GDM1 (cell line): ENCODE measurements at regions not wholly inside any gene's neighbourhood (a gene's known extent, or its start where the extent isn't known, plus 50 kb on each side); places are given as distances from the start of the nearest gene placed in this dataset.
"Not testable (repeated sequence)": the region's sequence is repeated elsewhere in the genome, so short reads cannot be mapped to it uniquely, and the experiment has no call there.

Experiments
- DNase-seq: peaks from one replicate; lab custom pipeline; 2025; lab: John Stamatoyannopoulos, UW

DNA sequence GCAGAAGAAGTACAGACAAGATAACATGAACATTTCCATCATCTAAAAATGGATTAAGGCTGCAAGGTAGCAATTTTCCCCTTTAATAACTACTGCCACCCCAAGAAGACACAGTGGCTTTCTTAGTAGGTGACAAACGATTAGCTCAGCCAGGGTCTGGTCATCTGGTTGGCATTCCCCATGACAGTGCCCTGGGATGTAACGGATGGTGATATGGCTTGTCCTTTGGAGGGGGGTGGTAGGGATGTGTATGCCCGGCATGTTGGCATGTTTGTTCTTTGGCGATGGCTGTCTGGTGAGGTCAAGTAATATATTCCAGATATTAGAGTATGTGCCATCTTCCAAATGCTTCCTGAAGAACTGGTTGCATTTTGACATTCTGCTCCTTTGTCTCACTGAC lies 135.6 kb upstream of the ZNF536 start:
- DNase-seq = no peak

DNA sequence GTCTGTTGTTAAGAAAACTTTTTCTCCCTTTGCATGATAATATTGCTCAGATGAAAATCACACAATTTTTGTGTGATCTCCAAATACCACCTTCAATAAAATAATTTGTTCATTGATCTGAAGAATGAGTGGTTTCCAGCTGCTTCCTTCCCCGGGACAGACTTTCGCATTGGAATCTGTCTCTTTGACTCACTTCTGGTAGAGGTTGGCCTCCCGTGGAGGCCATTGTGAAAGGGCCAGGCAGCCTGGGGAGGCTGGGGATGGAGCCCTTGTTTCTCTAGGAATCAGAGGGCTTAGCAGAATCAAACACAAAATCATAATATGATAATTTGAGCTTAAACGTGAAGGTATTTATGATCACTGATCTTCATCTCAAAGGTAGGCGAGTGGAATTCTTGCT lies 135.0 kb upstream of the ZNF536 start:
- DNase-seq = no peak

DNA sequence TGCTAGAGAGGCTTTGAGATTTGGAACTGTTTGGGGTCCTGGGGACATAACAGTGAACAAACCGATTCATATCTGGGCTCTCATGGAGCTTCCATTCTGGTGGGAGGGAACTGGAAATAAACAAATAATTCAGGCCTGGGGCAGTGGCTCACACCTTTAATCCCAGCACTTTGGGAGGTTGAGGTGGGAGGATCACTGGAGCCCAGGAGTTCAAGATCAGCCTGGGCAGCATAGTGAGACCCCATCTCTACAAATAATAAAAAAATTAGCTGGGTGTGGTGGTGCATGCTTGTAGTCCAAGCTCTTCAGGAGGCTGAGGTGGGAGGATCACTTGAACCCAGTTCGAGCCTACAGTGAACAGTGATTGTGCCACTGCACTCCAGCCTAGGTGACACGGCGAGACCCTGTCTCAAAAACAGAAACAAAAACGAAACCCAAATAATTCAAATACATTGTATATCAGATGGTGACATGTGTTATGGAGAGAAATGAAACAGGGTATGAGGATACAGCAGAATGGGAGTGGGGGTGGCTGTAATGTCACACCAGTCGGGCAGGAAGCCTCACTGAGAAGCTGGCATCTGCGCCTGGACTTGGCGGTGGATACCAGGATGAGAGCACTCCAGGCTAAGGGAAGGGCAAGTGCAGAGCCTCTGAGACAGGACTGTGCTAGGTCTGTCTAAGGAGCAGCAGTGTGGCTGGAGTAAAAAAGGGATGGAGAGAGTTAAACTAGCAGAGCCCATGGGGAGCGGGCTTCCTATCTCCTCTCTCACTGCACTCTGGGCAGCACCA lies 131.1 kb upstream of the ZNF536 start:
- no peak for DNase-seq

DNA sequence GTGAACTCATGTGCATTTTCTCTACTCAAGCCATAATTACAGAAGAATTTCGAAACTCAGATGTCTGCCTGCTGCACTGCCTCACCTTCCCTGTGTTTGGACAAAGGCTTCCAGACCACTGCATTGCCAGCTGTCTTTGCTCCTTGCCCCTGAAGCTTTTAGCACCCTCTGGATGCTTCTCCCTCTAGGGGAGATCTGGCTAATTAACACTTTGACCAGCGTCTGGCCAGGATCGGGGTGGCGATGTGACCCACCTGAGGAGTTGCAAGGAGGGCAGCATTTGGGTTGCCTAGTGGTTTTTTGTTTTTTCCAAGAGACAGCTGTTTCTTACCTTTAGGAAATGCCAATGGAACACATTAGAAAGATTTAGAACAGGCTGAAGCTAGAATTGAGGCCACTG lies 127.7 kb upstream of the ZNF536 start:
- DNase-seq = no peak

DNA sequence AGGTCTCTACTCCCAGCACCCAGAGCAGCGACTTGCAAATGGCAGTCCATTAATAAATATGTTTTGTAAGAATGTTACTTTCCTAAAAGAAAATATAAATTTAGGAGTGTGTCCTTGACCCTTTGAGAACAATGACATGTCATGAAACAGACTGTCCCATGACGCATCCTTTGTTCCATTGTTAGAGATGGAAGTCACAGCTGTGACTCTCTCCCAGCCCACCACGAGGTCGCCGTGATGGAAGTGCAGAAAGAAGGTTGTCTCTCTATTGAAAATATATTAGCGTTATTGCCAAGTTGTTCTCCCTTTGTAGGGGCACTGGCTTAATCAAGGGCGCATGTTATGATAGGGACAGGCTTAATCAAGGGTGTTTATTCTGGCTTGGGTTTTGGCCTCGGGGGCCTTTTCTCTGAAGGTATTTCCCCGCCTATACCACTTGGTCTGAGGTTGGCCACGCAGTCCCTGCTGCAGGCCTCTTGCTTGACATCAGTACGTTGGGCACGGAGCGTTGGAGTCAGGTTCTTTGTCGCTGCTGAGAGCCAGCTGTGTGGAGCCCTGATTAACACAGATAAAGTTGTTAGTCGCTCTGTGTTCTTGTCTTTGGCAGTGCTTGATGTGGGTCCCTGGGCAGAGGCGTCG lies 126.7 kb upstream of the ZNF536 start:
- no peak for DNase-seq

DNA sequence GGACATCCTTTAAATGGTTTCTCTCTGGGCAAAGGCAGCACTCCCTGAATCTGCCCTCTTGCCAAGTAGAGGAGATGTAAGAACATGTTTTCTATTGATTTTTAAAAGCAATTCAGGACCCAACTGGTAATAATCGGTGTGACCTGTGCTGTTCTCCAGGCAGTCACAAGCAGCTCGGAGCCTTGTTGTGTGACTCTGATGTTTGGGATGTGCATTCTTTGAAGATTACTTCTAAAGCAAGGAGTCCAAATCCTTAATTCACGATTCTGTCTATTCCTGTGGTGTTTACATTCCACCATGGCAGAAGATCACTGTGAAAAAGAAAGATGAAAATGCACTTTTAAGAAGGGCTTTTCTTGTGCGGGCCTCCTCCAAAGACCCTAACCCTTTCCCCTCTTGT lies 122.3 kb upstream of the ZNF536 start:
- no peak for DNase-seq

DNA sequence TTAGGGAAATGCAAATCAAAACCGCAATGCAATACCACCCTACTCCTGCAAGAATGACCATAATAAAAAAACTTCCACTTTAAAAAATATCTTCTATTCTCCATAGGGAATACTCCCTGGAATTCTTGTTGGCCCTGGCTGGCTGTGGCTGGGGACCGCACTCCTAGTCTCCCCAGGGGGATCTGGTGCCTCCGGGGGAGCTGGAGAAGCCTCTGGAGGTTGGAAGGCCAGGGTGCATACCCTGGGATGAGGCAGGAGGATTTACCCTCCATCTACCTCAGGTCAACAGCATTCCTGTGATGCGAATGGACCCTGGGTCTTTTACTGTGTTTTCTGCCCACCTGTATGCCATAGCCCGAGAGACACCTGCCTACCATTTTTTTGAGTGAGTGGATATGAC lies 120.0 kb upstream of the ZNF536 start:
- DNase-seq = no peak

DNA sequence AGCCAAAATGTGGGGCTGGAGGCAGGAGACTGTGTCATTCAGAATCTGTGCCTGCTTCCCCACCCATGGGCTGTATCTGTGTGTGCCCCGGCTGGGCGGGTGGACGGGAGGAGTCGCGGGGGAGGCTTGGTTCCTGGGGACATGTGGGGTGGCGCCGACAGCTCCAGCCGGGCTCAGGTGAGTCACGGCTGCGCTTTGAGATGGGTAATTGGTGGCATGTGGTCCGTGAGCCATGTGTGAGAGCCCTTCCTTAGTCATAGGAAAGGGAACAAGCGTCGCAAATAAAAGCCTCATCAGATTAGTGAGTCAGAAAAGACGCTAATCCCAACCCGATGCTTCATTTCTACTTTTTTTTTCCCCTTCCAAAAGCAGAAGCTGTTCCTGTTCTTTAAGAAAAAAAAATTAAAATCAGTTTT lies 118.6 kb upstream of the ZNF536 start:
- DNase-seq = no peak

DNA sequence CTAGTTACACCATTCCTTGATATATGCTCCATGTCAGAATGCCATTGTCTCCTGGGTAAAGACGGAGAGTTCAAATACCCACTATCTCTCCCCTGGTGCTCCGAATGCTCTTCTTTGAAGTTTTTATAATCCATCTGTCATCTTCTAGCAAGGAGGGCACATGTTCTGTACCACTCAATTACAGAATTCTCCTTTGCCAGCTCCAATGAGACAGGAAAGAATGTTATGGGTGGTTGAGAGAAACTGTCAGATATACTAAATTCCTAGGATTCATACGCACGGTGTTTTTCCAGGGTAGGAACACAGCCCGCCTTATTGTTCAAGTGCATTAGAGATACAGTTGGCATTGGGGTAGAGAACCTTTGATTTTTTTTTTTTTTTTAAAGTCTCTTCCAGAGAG lies 118.0 kb upstream of the ZNF536 start:
- DNase-seq = no peak

DNA sequence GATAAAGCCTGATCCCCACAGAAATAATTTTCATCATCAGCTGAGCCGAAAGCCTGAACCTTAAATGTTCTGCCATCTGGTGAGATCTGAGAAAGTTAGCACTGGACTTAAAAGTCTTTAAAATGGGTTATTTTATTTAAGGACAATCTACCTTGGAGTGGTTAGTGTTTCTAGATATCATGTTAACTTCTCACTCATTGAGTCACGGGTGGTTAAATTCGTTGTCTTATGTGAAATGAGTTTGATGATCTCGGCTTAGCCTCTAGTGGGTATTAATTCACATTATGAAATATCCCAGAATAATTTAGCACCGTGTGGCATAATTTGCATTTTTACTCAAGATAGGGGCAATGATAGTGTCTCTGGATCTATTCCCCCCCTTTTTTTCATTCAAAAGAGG lies 117.4 kb upstream of the ZNF536 start:
- DNase-seq = no peak

DNA sequence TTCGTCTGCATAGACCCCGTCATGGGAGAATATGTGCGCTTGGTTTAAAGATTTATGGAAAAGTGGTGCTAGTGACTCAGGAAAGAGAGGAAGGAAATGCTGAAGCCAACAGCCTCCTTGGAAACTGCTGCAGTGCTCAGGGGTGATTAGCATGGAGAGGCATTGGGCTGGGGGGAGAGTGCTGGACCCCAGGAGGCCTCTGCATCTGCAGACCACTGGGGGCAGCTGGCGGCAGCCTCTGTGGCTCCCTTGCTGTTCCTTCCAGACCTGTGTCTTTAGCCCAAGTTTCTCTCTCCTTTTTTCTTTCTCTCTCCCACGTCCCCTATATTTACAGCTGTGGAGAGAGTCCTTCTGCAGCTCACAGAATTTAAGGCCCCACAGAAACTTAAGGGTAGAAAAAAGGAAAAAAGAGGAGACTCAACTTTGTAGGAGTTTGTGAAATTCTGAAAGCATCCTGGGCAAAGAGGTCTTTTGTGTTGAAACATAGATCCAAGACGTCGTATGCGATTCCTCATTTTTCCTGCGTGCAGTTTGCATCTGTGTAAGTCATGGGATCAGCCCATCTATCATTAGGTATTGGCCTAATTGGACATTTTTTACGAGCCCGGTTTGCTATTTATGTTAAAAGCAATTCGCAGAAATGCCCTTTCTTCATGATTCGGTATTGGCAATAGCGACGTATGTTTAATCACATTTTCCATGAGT lies 116.2 kb upstream of the ZNF536 start:
- DNase-seq = no peak

DNA sequence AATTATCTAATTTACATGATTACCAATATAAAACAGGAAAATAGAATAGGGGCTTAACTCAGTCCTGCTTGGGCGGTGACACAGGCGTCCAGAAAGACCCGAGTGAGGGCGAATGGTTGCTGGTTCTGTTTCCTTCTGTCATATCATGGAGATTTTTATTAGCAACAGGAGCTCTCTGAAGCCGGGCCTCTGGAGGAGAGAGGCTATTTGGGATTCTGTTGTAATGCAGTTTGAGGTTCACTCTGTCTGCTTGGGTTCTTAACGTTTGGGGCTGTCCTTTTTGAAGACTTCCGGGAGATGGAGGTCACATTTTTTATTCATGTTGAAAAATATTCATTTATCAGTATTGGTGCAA lies 115.7 kb upstream of the ZNF536 start:
- DNase-seq = no peak

DNA sequence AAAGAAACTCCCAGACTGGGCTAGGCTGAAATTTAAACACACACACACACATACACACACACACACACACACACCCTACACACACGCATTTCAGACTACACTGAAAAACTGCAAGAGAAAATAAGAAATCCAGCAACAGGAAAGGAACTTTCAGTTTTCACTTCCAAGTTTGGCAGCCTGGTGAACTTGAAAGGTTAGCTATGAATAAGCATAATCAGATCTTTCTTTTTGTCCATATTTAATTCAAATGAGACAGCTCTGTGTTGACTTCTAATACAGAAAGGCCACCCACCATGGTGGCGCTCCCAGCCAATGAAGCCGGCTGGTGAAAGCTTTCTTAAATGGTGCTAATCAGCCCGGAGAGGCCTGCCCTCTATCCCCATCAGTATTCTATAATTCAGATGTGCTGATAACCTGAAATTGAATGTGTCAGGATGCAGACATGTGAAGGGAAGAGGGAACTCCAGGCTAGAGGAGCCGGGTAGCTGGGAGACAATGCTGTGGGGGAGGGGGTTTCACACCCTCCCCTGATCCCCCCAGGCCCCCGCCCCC lies 108.3 kb upstream of the ZNF536 start:
- DNase-seq = no peak

DNA sequence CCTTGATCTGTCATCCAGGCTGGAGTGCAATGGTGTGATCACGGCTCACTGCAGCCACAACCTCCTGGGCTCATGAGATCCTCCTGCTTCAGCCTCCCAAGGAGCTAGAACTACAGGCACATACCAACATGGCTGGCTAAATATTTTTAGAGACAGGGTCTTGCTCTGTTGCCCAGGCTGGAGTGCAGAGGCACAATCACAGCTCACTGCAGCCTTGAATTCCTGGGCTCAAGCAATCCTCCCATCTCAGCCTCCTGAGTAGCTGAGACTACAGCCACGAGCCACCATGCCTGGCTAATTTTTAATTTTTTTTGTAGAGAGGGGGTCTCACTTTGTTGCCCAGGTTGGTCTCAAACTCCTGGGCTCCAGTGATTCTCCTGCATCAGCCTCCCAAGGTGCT lies 106.3 kb upstream of the ZNF536 start:
- DNase-seq = not testable (repeated sequence)

DNA sequence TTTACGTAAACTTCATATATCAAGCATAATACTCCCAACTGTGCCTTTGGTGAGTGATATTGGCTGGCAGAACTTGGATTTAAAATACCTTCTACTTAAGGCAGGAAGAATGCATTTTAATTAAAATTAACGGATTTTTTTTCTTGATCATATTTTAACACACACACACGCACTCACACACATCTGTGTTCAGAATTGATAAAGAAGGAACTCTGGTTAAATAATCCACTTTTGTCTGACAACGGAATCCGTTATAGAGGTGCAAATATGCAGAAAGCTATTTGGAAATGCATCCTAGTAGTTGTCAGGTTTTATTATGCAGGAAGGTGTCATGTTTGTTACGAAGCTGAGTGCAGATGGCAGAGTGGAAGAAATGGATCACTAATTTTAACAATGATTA lies 105.5 kb upstream of the ZNF536 start:
- no peak for DNase-seq

DNA sequence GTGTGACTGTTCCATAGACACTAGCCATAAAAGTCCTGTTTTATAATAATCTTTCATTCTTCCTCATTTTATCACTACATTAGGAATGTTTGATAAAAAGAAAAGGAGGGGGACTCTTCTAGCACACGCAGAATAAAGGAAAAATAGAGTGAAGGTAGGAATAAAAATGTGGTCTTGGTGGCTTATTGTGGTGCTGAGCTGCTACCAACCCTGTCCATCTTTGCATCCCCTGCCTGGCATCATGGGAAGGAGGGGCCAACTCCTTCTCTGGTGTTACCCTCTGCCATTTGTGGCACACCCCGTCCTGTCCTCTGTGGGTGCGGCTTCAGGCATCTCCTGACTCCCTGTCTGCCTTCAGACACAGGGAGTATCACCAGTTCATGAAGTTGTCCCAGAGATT lies 104.9 kb upstream of the ZNF536 start:
- no peak for DNase-seq

DNA sequence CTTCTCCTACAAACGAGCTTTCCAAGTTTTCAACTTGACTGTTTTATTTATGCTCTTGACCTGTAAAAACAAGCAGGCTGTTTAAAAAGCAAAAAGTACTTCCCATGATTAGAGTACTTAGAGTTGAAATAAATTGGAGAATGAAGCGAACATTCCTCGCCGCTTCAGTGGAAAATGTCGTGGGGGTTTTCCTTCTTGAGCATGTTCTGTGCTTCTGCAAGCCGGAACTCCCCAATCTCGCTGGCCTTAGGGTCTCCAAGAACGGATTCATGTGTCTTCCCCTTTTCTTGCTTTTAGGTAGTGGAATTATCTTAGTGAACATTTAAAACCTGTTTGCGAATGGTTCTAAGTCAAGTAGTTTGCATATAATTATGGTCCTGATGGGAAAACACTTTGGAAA lies 103.6 kb upstream of the ZNF536 start:
- no peak for DNase-seq

DNA sequence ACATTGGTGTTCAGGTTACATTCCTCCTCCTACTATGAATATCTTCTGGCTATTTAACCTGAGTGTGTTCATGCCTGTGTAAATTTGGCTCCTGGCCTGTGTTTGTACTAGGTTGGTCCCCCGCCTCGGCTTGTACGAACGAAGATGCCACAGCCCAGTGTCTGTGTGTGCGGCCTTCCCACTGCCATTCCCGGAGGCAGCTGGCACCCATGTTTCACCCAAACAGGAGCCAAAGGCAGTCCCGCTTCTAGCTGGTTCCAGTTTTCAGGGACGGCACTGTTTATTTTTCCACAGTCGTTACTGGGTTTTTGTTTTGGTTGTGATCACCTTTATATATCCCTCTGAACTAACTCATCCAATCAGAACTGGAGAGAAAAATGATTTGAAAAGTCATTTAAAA lies 102.5 kb upstream of the ZNF536 start:
- no peak for DNase-seq

DNA sequence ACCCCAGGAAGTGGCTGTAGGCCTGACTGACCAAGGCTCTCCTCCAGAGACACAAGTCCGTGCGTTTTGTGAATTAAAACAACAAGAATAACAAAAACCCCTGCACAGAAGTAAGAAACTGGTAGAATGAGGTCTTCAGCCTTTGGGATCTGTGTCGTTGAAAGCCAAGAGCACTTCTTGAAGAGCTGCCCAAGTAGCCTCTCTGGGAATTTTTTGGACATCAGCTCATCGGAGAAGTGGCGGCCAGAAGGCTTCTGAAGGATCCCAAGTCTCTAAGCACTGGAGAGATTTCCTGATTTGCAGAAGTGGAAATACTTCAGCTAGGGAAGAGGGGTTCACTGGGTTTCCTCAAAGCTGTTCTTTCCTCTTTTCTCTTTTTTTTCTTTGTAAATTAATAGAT lies 100.4 kb upstream of the ZNF536 start:
- DNase-seq = no peak

DNA sequence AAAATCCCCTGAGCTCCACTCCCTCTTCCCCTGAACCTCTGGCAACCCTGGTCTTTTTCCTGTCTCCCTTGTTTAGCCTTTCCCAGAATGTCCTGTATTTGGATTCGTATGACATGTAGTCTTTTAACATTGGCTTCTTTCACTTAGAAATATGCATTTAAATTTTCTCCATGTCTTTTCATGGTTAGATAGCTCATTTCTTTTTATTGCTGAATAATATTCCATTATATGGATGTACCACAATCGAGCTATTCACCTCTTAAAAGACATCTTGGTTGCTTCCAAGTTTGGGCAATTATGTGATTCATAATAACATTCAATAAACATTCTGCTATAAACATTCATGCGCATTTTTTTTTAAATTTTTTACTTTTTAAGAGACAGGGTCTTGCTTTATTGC lies 99.6 kb upstream of the ZNF536 start:
- DNase-seq = no peak

DNA sequence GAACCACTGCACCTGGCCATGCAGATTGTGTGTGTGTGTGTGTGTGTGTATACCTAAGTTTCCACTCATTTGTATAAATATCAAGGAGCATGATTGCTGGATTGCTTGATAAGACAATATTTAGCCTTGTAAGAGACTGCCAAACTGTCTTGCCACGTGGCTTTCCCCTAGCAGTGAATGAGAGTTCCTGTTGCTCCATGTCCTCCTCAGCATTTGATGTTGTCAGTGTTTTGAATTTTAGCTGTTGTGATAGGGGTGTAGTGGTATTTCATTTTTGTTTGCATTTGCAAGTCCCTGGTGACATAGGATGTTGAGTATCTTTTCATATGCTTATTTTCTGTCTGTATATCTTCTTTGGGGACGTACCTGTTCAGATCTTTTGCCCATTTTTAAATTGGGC lies 99.0 kb upstream of the ZNF536 start:
- DNase-seq = no peak

DNA sequence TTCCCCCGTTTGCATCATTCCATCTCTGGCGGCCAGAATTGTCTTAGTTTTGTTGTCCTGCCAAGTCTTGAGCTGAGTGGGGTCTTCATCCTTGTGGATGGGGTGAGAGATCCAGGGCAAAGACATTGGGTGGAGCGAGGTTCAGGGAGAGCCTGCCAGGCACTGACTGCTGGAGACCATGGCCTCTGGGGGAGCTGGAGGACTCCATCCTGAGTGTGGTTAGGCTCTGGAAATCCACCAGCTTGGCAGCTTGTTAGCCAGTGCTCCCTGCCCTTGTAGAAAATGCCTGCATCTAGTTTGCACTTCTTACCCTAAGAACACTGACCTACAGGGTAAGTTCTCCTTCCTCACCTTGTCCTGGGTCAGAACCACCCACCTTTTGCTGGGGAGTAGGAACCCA lies 97.2 kb upstream of the ZNF536 start:
- no peak for DNase-seq
